ENCODE measurements at regions not wholly inside any gene's neighbourhood (a gene's known extent, or its start where the extent isn't known, plus 50 kb on each side); places are given as distances from the start of the nearest gene placed in this dataset.

DNA sequence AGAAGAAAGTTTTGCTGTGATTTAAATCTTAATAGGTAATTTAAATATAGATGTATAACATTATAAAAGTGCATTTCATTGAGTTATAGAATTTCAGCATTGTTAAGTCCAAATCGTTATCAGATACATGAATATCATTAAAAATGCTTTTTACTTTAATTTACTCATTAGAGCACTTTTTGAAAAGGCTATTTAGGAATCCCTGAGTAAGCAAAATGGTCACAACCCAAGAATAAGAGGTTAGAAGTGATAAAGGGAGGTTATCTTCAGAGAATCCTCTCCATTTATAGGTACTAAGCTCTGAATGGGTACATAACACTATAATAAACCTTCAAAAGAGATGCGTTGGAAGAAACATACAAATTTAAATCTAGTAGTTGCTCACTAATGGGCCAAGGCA is 130.7 kb downstream of the SLC30A10 start:
- TF ChIP-seq POLR2A (IDR thresholded peaks at IDR 0.05): no peak
- TF ChIP-seq, protein P1, sequence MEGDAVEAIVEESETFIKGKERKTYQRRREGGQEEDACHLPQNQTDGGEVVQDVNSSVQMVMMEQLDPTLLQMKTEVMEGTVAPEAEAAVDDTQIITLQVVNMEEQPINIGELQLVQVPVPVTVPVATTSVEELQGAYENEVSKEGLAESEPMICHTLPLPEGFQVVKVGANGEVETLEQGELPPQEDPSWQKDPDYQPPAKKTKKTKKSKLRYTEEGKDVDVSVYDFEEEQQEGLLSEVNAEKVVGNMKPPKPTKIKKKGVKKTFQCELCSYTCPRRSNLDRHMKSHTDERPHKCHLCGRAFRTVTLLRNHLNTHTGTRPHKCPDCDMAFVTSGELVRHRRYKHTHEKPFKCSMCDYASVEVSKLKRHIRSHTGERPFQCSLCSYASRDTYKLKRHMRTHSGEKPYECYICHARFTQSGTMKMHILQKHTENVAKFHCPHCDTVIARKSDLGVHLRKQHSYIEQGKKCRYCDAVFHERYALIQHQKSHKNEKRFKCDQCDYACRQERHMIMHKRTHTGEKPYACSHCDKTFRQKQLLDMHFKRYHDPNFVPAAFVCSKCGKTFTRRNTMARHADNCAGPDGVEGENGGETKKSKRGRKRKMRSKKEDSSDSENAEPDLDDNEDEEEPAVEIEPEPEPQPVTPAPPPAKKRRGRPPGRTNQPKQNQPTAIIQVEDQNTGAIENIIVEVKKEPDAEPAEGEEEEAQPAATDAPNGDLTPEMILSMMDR (IDR thresholded peaks at IDR 0.05): no peak

All from thyroid gland (tissue), 4 donors.